T follicular helper cell (primary cell): ENCODE measurements at regions not wholly inside any gene's neighbourhood (a gene's known extent, or its start where the extent isn't known, plus 50 kb on each side); places are given as distances from the start of the nearest gene placed in this dataset.
"Not testable (repeated sequence)": the region's sequence is repeated elsewhere in the genome, so short reads cannot be mapped to it uniquely, and the experiment has no call there.

Experiments
- DNase-seq: peaks from one replicate; pipeline ENCODE4 v3.0.0-alpha.2; 2020; ENCODE audit warnings: low read depth

- no peak for DNase-seq
Observed at GRCh38 chr11:38718659-38719058, 2120.6 kb upstream of the RAG2 start.

- no peak for DNase-seq
Observed at GRCh38 chr11:38718049-38718448, 2120.0 kb upstream of the RAG2 start.

GRCh38 chr11:38711110-38711509, 2113.1 kb upstream of the RAG2 start:
- DNase-seq, result no peak

- DNase-seq, result no peak
Observed at GRCh38 chr11:38710262-38710661, 2112.2 kb upstream of the RAG2 start.

- no peak for DNase-seq
Observed at GRCh38 chr11:38700111-38700510, 2102.1 kb upstream of the RAG2 start.

- no peak for DNase-seq
Observed at GRCh38 chr11:38693306-38693705, 2095.3 kb upstream of the RAG2 start.

GRCh38 chr11:38690211-38690610, 2092.2 kb upstream of the RAG2 start:
- DNase-seq, result not testable (repeated sequence)

GRCh38 chr11:38687008-38687407, 2089.0 kb upstream of the RAG2 start:
- no peak for DNase-seq

- no peak for DNase-seq
Observed at GRCh38 chr11:38683484-38683883, 2085.4 kb upstream of the RAG2 start.

- no peak for DNase-seq
Observed at GRCh38 chr11:38680746-38681145, 2082.7 kb upstream of the RAG2 start.

GRCh38 chr11:38680166-38680565, 2082.1 kb upstream of the RAG2 start:
- DNase-seq, result no peak

GRCh38 chr11:38672445-38672844, 2074.4 kb upstream of the RAG2 start:
- DNase-seq, result no peak

- no peak for DNase-seq
Observed at GRCh38 chr11:38667359-38667758, 2069.3 kb upstream of the RAG2 start.

GRCh38 chr11:38648604-38649003, 2050.6 kb upstream of the RAG2 start:
- no peak for DNase-seq

- no peak for DNase-seq
Observed at GRCh38 chr11:38646382-38646781, 2048.3 kb upstream of the RAG2 start.

- no peak for DNase-seq
Observed at GRCh38 chr11:38640854-38641253, 2042.8 kb upstream of the RAG2 start.

- DNase-seq, result no peak
Observed at GRCh38 chr11:38612701-38613100, 2014.7 kb upstream of the RAG2 start.

- not testable (repeated sequence) for DNase-seq
Observed at GRCh38 chr11:38601371-38601770, 2003.3 kb upstream of the RAG2 start.

GRCh38 chr11:38598418-38598817, 2000.4 kb upstream of the RAG2 start:
- no peak for DNase-seq

- DNase-seq, result not testable (repeated sequence)
Observed at GRCh38 chr11:38595359-38596016, 1997.5 kb upstream of the RAG2 start.

GRCh38 chr11:38594895-38595294, 1996.9 kb upstream of the RAG2 start:
- DNase-seq, result no peak

- no peak for DNase-seq
Observed at GRCh38 chr11:38593649-38594048, 1995.6 kb upstream of the RAG2 start.

- no peak for DNase-seq
Observed at GRCh38 chr11:38582756-38583155, 1984.7 kb upstream of the RAG2 start.

- no peak for DNase-seq
Observed at GRCh38 chr11:38582151-38582550, 1984.1 kb upstream of the RAG2 start.
